CD4-positive, alpha-beta T cell treated with Interleukin-15 for 1 hour (primary cell): ENCODE measurements at regions not wholly inside any gene's neighbourhood (a gene's known extent, or its start where the extent isn't known, plus 50 kb on each side); places are given as distances from the start of the nearest gene placed in this dataset.
"Not testable (repeated sequence)": the region's sequence is repeated elsewhere in the genome, so short reads cannot be mapped to it uniquely, and the experiment has no call there.

Experiments used
- DNase-seq: peaks from one replicate; pipeline ENCODE4 v3.0.0-alpha.2; 2020

- DNase-seq: peak; percentile 37
Measured at GRCh38 chr9:64016246-64016645, 1268.8 kb downstream of the FOXD4L5 start.

GRCh38 chr9:64015136-64015535 is 1269.9 kb downstream of the FOXD4L5 start:
- no peak for DNase-seq

GRCh38 chr9:64014386-64015091 is 1270.5 kb downstream of the FOXD4L5 start:
- not testable (repeated sequence) for DNase-seq

GRCh38 chr9:64013122-64013521 is 1271.9 kb downstream of the FOXD4L5 start:
- DNase-seq: not testable (repeated sequence)

- DNase-seq: not testable (repeated sequence)
Measured at GRCh38 chr9:64012014-64012413, 1273.0 kb downstream of the FOXD4L5 start.

- DNase-seq: not testable (repeated sequence)
Measured at GRCh38 chr9:63979741-63980140, 1305.3 kb downstream of the FOXD4L5 start.
